ENCODE measurements at regions not wholly inside any gene's neighbourhood (a gene's known extent, or its start where the extent isn't known, plus 50 kb on each side); places are given as distances from the start of the nearest gene placed in this dataset.

DNA sequence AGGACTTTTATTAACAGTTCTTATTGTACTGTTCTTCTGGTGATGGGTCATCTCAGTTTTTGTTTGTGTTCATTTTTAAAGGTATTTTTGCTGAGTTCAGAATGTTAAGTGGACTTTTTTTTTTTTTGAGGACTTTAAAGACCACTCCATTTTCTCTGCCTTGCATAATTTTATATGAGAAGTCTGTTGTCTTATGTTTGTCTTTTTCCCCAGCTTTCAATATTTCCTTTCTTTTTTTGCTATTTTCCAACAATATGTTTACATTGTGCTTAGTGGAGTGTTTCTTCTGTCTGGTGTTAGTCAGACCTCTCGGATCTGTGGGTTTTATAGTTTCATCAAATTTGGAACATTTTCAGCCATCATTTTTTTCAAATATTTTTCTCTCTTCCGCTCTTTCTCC lies 290.0 kb upstream of the TNRC6C start:
- no peak for DNase-seq

DNA sequence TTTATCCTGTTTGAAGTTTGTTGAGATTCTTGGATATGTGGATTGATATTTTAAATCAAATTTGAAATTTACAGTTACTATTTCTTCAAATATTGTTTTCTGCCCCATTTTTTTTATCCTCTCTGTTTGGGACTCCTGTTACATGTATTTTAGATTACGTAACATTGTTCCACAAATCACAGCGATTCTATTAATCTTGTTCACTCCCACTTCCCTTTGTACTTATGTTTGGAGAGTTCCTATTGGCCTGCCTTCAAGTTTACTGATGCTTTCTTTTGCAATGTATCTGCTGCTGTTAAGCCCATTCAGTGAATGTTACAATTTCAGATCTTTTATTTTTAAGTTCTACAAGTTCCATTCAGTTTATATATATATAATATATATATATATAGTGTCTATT lies 288.3 kb upstream of the TNRC6C start:
- no peak for DNase-seq

DNA sequence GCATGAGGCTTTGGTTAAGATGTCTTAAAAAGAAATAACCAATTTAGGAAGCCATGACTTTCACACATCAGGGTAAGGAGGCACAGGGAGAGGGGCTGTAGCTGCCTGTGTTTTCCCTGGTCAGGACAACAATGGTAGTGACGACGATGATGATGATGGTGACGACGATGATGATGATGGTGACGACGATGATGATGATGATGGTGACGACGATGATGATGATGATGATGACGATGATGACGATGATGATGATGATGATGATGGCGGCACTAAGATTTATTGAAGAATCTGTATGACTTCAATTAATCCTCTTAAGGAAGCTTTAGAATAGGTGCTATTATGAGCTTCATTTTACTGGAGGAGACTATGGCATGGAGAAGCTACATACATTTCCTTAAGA lies 284.1 kb upstream of the TNRC6C start:
- DNase-seq = no peak

DNA sequence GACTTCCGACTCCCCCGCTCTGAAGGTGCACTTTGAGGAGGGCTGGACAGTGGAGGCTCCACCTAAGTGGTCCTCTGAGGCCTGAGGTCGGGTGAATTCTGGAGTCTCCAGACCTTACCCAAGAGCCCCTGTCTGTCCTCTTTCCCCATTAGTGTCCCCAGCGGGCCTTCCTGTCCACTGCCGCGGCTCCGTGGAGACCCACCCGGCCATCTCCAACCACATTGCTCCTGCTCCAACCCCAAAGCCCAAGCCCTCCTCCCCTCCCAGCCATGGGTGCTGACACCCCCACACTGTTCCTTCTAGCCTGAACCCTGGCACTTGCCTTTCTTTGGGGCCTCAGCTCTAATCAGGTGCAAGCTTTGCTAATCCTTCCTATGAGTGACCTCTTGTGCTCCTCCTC lies 283.1 kb upstream of the TNRC6C start:
- DNase-seq = no peak

DNA sequence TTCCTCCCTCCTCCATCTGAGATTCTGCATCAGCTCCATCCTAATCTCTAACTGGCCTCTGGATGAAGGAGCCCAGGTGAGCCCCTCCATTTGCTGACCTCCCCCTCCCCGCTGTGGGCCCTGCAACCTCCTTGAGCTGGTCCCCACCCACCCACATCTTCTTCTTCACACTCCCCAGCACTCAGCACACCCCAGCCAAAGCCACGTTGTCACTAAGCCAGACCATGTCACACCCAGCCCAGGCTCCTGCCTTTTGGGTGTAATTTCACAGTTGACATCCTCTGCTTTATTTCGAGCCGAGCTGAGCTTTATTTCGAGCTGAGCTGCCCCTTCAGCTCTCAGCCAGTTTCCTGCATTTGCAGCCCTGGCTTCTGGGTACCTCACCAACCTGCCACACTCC lies 282.7 kb upstream of the TNRC6C start:
- no peak for DNase-seq

DNA sequence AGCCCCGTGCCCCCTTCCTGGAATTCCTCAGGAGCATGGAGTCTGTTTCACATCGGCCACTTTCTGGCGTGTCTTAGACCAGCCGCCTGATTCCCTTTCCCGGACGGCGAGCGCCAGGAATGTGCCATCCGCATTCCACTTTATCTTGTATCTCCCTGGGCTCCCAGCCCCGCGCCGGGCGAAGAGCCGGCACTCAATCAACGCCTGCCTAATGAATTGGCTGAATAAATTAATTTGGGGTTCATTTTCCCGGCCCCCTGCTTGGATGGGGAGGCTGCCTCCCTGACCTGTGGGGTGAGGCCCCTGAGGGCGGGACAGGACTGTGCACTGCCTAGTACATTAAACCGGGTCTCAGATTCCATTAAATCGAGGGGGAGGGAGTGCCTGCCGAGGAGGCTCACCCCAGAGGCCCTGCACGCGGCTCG lies 282.3 kb upstream of the TNRC6C start:
- no peak for DNase-seq

DNA sequence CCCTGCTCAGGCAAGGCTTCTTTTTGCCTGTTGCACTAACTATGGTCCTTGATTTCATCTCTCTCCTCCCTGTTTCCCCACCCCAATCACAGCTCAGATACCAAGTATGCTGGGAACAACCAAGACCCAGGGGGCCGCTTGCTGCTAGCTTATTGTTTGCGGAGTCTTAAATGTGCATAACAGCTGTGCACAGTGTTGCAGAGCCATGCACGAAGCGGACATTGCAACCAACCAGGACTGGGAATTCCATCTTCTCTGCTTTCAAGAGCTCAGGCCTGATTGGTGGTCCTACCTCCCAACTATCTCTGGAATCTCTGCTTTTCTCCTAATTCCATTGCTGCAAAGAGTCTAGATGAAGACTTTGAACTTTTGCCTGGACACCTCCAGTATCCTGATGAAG lies 281.3 kb upstream of the TNRC6C start:
- no peak for DNase-seq

DNA sequence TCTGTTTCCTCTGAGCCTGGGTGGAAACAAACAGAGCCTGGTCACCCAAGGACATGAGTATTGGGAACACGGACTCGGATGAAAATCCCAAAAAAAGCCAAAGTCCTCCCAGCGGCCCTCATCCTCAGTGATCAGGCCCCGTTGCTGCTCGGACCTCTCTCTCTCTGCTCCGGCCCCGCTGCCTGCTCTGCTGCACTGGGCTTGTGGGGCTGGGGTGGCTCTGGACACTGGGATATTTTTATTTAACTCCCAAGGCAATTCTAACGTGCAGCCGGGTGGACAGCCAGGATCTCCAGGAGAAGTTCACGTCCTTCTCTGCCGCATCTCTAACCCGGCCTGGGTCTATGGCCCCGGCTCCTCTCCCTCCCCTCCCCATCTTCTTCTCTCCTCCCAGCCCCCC lies 280.9 kb upstream of the TNRC6C start:
- DNase-seq = no peak

DNA sequence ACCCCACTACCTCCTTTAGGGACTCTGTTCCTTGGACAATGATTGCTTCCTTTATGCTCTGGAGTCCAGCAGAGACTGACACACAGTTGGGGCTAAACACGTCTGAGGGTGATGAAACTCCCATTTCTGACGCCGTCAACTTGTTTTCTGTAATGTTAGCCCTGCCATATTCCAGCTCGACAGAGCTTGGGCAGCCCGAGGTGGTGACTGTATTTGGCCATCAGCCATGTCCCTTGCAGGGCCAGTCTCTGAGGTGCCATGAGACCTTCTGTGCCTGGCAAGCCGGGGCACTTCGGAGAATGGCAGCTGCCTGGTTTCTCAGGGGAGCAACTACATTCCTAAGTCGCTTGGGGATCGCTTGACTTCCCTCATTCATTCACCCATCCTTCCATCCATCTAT lies 278.9 kb upstream of the TNRC6C start:
- no peak for DNase-seq

DNA sequence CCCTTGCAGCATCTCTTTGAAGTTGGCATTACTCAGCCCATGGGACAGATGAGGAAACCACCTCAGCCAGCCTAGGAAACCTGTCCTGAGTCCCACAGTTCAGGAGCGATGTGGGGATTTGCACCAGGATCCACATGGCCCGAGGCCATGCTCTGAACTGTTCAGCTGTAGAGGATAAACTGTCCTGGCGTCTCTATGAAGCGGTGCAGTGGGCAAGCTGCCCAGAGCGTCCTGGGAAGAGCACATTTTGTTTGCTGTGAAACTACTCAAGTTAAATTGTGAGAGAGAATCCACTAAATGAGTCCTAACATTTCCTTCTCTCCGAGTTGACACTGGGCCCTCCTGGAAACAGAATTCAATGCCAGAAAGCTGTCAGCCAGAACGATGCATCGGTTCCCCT lies 276.6 kb upstream of the TNRC6C start:
- DNase-seq = no peak

DNA sequence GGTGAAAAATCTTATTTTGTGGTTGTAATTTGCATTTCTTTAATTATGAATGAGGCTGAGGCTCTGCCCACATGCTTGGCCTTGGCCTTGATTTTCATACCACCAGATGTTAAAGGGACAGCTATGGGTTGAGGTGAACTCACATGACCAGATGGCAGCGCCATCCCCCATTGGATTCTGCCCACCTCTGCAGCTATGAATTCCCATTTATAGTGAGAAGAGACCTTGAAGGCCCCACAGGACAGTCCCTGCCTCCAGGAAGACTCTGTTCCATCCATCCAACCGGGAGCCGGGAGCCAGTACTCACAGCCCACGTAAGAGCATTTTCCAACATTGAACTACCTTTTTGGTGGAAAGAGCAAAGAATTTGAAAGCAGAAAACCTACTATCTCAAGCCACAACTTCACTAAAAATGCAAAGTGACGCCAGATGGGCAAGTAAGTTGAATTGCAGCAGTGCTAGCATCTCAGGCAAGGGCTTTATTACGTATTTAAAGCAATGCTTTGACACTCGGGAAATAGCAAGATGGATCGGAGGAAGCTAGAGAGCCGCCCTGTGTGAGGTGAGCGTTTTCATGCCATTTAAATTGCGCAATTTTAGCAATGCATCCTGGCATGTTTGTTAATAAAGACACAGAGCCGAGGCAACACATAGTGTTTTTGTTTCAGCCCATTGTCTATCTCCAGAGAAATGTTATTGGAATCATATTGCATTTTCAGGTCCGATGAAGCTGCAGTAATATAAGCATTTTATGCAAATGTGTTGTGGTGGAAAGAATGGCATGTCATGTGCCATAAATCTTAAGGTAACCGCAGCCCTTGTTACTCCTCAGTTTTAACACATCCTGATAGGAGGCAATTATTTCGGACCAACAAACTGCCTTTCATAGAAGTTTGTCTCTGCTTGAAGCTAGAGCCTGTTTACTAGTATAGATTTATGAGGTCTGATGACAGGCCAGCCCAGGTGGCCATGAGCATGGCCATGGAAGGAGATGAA lies 273.4 kb upstream of the TNRC6C start:
- no peak for DNase-seq

DNA sequence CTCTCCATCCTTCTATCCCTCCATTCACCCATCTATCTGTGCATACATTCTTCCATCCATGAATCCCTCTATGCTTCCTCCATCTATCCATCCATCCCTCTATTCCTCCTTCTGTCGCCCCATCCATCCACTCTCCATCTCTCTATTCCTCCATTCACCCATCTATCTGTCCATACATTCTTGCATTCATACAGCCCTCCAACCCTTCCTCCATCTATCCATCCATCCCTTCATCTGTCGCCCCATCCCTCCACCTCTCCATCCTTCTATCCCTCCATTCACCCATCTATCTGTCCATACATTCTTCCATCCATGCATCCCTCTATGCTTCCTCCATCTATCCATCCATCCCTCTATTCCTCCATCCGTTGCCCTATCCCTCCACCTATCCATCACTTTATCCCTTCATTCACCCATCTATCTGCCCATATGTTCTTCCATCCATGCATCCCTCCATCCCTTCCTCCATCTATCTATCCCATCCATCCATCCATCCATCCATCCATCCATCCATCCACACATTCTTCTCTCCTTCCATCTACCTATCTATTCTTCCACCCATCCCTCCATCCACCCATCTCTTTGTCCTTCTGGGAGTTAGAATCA lies 272.5 kb upstream of the TNRC6C start:
- no peak for DNase-seq

DNA sequence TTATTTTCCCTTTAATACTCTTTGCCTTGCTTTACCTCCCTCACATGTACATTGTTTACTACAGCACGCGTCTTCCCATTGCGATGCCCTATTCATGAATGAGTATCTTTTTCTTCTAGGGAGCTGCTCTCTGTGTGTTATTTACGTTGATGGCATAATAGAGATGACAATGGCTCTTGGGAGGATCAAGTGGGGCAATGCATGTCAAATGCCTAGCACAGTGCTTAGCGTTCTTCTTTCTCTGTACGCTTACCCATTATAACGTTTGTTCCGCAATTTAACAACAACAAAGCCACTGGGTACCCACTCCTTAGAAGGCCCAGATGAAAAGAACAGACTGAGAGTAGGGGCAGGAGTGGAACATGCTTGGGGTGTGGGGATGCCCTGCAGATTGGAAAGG lies 271.6 kb upstream of the TNRC6C start:
- no peak for DNase-seq

DNA sequence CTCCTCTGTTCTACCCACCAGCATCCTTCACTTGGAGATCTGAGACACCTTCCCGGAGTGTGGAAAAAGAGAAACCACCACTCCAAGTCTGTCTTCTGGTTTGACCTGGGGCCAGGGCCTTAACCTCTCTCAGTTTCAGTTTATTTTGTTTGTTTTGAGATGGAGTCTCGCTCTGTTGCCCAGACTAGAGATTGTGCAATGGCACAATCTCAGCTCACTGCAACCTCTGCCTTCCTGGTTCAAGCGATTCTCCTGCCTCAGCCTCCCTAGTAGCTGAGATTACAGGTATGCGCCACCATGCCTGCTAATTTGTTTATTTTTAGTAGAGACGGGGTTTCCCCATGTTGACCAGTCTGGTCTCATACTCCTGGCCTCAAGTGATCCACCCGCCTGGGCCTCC lies 271.1 kb upstream of the TNRC6C start:
- no peak for DNase-seq

DNA sequence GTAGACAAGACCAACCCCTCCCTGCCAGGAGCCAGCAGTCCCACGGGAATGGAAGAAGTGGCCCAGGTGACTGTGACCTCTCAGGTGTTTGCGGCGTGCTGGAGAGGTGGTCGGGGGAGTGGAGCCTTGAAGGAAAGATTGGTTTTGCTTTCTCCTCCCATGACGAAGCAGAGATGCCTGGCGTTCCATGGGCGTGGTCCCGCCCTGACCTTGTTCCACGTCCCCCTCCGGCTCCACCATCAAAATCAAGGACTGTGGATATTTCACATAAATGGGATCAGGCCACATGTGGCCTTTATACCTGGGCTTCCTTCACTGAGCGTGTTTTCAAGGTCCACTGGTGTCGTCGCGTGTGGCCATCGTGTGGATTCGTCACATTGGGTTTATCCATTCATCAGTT lies 270.6 kb upstream of the TNRC6C start:
- no peak for DNase-seq

DNA sequence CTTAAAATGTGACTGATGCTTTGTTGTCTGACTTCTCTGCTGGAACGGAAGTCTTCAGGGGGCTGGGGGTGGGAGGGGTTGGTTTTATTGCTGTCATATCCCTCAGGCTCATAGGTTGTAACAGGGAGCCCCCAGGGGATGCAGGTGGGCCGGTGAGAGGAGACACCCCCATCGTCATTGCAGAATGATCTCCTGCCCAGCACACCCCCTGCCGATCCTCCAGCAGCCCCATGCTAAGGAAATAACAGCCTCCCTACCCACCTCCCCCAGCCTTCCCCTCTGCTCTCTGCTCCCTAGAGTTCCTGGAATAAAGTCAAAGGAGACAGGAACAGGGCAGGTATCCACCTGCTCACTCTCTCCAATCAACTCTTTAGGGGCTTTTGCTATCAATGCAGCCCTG lies 270.1 kb upstream of the TNRC6C start:
- no peak for DNase-seq

DNA sequence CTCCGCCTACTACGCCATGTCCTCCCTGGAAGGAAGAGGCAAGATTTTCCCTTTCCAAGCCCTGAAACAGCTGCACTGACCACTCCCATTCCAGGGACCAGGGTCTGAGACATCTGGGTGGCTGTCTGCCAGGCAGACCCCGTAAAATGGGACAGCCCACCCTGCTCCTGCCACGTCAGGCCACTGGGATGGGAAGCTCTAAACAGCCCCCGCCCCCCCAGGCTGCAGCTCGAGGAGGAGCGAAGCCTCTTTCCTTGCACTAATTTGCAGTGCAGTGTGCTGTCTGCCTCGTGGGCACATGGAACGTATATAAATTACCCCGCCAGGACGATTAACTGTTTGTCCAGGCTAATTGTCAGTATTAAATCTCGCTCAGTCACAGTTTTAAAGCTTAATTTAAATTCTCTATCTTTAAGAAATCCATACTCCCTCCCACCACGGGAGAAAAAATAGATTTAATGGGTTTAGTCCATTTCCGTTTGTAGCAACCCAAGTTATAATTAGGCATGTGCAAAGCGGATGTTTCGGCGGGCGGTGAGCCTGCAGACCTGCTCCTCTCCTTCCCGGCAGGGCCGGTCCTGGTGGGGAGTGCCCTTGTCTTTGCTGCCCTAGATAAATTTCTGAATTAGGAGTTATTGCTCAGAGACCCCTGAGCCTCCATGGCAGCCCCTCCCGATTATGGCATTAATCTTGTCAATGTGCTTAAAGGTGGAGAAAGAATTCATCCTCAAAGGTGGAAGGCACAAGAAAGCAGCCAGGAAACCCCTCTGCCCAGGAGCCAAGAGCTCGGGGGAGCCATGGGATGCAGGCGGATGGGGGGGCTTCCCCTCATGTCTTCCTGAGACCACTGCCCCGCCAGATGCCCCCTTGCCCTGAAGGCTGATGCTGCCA lies 268.0 kb upstream of the TNRC6C start:
- DNase-seq = no peak

DNA sequence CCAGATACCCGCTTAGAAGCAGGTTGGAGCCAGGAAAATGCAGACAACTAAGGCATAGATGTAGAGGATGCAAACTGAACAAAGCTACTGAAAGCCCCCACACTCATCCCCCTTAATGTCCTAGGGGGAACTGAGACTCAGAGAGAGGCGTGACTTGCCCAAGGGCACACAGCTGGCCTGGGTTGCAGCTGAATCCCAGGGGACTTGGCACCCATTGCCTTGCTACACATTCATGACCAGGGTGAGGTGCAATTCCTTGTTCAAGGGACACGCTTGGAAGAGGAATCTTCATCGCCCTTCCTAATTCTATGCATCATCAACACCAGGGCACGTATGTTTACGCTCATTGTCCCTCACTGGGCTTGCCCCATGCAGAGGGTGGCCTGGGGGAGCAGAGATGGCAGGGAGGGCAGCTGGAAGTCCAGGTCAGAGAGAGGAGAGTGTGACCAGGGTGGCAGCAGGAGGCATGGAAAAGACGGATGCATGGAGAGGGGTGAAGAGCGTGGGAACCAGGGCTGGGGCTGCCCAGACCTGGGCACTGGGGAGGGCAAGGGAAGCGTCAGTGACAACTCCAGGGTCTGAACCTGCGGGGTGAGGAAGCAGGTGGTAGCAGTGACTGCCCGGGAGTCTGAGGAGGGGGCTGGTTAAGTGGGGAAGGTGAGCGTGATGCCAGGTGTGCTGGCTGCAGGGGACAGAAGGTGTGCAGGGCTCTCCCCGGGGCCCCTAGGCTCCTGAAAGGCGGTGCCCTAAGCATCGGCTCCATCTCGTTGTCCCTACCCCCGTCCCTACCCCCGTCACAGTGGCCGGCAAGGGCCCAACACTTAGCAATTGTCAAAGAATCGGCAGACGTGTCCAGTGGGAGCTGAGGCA lies 267.1 kb upstream of the TNRC6C start:
- DNase-seq = no peak

DNA sequence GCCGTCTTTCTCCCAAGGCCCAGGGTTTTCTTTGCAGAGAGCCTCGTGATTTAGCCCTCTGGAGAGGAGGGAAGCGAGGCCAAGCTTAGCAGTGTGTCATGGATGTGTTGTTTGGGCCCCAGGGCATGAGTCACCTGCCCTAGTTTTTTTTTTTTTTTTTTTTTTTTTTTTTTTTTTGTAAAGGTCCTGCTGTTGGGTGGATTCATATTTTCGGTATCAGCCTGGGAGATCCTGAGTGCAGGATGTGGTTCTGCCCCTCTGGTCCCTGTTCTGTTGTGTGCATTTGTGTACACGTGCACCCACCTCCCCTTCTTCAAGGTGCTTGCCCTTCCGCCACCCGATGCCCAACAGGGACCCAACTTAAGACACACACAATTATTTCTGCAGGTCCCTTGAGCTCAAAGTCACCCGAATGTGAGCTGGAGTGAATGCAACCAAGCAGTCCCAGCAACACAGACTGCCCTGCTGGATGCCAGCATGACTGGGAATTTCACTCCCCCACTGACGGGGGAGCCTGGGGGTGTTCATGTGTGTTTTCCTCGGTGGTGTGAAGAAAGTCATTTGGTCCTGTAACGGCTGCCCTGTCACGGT lies 265.8 kb upstream of the TNRC6C start:
- DNase-seq = no peak

DNA sequence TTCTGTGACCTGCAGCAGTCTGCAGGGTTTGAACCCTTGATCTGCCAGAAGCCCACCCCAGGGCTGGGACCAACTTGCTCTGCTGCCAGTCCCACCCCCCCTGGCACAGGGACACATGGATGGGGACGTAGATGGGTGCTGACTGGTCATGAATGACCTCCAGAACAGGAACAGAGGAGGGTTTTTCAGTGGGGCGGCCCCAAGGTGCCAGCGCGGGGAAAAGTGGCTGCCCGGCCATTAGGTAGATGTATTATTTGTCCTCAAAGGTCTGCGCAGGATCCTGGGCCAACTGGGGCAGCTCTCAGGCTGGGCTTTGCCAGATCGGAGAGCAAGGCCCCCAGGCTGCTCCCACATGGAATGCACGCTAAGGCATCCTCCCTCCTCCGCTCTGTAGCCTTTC lies 265.2 kb upstream of the TNRC6C start:
- no peak for DNase-seq

DNA sequence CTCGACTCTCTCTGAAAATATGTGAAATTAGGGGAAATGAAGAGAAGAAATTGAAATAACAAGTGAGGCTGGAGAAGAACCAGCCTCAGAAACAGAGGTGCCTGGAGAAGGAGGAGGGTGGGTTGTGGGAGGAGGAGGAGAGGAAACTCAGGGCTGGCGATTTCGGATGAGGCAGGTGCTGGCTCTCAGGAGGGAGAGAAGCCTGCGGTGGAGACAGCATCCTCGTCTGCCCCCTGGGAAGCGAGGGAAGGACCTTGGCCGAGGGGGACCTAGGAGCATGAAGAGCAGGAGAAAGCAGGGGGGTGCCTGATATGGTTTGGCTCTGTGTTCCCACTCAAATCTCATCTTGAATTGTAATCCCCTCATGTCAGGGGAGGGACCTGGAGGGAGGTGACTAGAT lies 264.7 kb upstream of the TNRC6C start:
- no peak for DNase-seq
